ENCODE measurements at regions not wholly inside any gene's neighbourhood (a gene's known extent, or its start where the extent isn't known, plus 50 kb on each side); places are given as distances from the start of the nearest gene placed in this dataset.

DNA sequence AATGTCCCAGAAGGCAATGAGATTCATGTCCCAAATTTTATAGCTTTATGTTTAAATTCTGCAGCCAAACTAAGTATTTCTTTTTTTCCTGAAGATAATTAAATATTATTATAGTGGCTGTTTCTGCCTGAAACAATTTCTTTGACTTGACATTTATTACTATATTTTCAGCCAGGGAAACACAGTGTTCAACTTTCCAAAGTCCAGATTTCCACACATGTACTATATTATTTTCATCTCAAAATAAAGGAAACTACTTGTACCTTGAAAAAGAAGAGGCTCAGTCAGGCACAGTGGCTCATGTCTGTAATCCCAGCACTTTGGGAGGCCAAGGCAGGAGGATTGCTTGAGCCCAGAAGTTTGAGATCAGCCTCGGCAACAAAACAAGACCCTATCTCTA, 77.8 kb upstream of the BTG1 start:
- ChIA-PET CTCF (no interaction called here), RAD21 (ENCODE audit: low non-redundant PET in 1 of 2, low total read pairs in 2 of 2, uncharacterized antibody in 2 of 2, unreplicated experiment in 2 of 2) (no interaction called here), POLR2A (no interaction called here)
- DNase-seq (ENCODE audit: low read depth, low spot score) (no peak), ATAC-seq (no peak)
- no peaks in the 10 kb centered on the region for H3K27me3 ChIP-seq (ENCODE audit: insufficient read depth, low read length)
- no peak overlapping the region for H2AFZ ChIP-seq (ENCODE audit: low read depth, low read length, poor library complexity, severe bottlenecking)
- H3K4me3 ChIP-seq (replicated peaks in 1 of 2; ENCODE audit: low read depth in 1 of 2, low read length in 2 of 2) = no peak overlapping the region
- H3K9me2 ChIP-seq (ENCODE audit: insufficient read depth) = no peaks in the 10 kb centered on the region
- no peaks in the 10 kb centered on the region for H3K9me3 ChIP-seq (ENCODE audit: control insufficient read depth in 1 of 2, insufficient read depth in 1 of 2, low read depth in 1 of 2, low read length in 2 of 2)
- BruUV-seq (replicated peaks) = no TSS peak
- no peaks in the 10 kb centered on the region for H4K20me1 ChIP-seq (ENCODE audit: insufficient read depth)
- intact Hi-C loops (cut with micrococcal nuclease) = no loop called here
- no peak overlapping the region for H3K27ac ChIP-seq (ENCODE audit: low read depth, low read length)
- no peak for TF ChIP-seq CBX3 (IDR thresholded peaks at IDR 0.05; ENCODE audit: low read depth)
- TF ChIP-seq SIN3A (IDR thresholded peaks at IDR 0.05; ENCODE audit: low read depth) = no peak
- TF ChIP-seq ZFX (IDR thresholded peaks at IDR 0.05) = no peak
- TF ChIP-seq POLR2AphosphoS5 (IDR thresholded peaks at IDR 0.05; ENCODE audit: low read depth, low read length) = no peak
- no peak for TF ChIP-seq YY1 (IDR thresholded peaks at IDR 0.05; ENCODE audit: extremely low read depth, insufficient replicate concordance, low read depth, low read length)
- no peak for TF ChIP-seq SRF (IDR thresholded peaks at IDR 0.05; ENCODE audit: low read depth)
- no peak for TF ChIP-seq ZNF274 (IDR thresholded peaks at IDR 0.05; ENCODE audit: low read depth, low read length)
- no peak for TF ChIP-seq EZH2phosphoT487 (IDR thresholded peaks at IDR 0.05; ENCODE audit: borderline replicate concordance)
- TF ChIP-seq, protein P1, sequence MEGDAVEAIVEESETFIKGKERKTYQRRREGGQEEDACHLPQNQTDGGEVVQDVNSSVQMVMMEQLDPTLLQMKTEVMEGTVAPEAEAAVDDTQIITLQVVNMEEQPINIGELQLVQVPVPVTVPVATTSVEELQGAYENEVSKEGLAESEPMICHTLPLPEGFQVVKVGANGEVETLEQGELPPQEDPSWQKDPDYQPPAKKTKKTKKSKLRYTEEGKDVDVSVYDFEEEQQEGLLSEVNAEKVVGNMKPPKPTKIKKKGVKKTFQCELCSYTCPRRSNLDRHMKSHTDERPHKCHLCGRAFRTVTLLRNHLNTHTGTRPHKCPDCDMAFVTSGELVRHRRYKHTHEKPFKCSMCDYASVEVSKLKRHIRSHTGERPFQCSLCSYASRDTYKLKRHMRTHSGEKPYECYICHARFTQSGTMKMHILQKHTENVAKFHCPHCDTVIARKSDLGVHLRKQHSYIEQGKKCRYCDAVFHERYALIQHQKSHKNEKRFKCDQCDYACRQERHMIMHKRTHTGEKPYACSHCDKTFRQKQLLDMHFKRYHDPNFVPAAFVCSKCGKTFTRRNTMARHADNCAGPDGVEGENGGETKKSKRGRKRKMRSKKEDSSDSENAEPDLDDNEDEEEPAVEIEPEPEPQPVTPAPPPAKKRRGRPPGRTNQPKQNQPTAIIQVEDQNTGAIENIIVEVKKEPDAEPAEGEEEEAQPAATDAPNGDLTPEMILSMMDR (IDR thresholded peaks at IDR 0.05 in 2 of 3, conservative IDR thresholded peaks at IDR 0.05 in 1 of 3; ENCODE audit: borderline replicate concordance in 1 of 3, insufficient read depth in 1 of 3, low read depth in 2 of 3, low read length in 2 of 3) = no peak
- no peak for TF ChIP-seq CEBPB (IDR thresholded peaks at IDR 0.05; ENCODE audit: low read depth)
- no peak for TF ChIP-seq SP1 (IDR thresholded peaks at IDR 0.05; ENCODE audit: low read depth)
- no peak for TF ChIP-seq RAD21 (IDR thresholded peaks at IDR 0.05; ENCODE audit: low read depth)
- TF ChIP-seq JUND (IDR thresholded peaks at IDR 0.05) = no peak
- TF ChIP-seq TCF7L2 (IDR thresholded peaks at IDR 0.05; ENCODE audit: borderline replicate concordance, extremely low read depth, insufficient read depth, insufficient read length) = no peak
- TF ChIP-seq, protein P2, sequence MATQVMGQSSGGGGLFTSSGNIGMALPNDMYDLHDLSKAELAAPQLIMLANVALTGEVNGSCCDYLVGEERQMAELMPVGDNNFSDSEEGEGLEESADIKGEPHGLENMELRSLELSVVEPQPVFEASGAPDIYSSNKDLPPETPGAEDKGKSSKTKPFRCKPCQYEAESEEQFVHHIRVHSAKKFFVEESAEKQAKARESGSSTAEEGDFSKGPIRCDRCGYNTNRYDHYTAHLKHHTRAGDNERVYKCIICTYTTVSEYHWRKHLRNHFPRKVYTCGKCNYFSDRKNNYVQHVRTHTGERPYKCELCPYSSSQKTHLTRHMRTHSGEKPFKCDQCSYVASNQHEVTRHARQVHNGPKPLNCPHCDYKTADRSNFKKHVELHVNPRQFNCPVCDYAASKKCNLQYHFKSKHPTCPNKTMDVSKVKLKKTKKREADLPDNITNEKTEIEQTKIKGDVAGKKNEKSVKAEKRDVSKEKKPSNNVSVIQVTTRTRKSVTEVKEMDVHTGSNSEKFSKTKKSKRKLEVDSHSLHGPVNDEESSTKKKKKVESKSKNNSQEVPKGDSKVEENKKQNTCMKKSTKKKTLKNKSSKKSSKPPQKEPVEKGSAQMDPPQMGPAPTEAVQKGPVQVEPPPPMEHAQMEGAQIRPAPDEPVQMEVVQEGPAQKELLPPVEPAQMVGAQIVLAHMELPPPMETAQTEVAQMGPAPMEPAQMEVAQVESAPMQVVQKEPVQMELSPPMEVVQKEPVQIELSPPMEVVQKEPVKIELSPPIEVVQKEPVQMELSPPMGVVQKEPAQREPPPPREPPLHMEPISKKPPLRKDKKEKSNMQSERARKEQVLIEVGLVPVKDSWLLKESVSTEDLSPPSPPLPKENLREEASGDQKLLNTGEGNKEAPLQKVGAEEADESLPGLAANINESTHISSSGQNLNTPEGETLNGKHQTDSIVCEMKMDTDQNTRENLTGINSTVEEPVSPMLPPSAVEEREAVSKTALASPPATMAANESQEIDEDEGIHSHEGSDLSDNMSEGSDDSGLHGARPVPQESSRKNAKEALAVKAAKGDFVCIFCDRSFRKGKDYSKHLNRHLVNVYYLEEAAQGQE (IDR thresholded peaks at IDR 0.05; ENCODE audit: low read depth) = no peak
- no peak for TF ChIP-seq ELF1 (IDR thresholded peaks at IDR 0.05; ENCODE audit: borderline replicate concordance, low read depth)
- H3K4me2 ChIP-seq (ENCODE audit: low read length) = no peak overlapping the region
- peaks cover 0 to 7% of the 10 kb centered on the region in 2 experiments; a peak in 2 of 4 replicates for H3K4me1 ChIP-seq (ENCODE audit: control insufficient read depth in 1 of 2, insufficient read depth in 2 of 2, low read length in 2 of 2)
- no peaks in the 10 kb centered on the region for H3K36me3 ChIP-seq (ENCODE audit: control insufficient read depth in 1 of 2, insufficient read depth in 2 of 2, low read length in 2 of 2)
- H3K9ac ChIP-seq (ENCODE audit: low read length) = no peak overlapping the region
- no peaks in the 10 kb centered on the region for H3K79me2 ChIP-seq (ENCODE audit: insufficient read depth, low read length)

All from HCT116 (cell line).